ENCODE measurements at regions not wholly inside any gene's neighbourhood (a gene's known extent, or its start where the extent isn't known, plus 50 kb on each side); places are given as distances from the start of the nearest gene placed in this dataset.

DNA sequence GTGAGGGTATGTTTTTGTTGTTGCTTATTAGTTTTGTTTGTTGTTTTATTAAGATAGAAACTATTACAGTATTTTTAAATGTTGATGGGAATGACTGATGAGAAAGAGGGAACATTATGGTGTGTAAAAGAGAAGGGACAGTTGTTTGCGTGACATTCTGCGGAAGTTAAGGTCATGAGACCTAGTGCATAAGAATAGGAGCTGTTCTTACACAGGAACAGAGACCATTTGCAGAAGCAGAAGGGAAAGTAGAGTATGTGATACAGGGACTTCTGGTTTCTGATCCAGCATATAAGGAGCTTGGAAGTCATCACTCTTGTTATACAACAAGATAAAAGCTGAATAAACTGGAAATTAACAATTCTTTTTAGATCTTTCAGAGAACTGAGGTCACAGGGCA is 299.2 kb upstream of the API5 start:
- Histone ChIP-seq H4K5ac (ENCODE audit: low read length) (no peak overlapping the region), H3K36me3 (ENCODE audit: control insufficient read depth, insufficient read depth, low read length) (no peaks in the 10 kb centered on the region), H2AK5ac (ENCODE audit: low read length) (no peak overlapping the region), H3K27me3 (ENCODE audit: insufficient read depth, low read length, poor library complexity) (no peaks in the 10 kb centered on the region), H3K79me2 (ENCODE audit: control insufficient read depth, insufficient read depth, low read length) (no peaks in the 10 kb centered on the region), H3K4ac (ENCODE audit: low read depth, low read length) (no peak overlapping the region), H3K4me3 (ENCODE audit: low read length) (no peak overlapping the region), H3K79me1 (ENCODE audit: low read length) (no peaks in the 10 kb centered on the region), H3K4me2 (ENCODE audit: low read length) (no peak overlapping the region), H2BK120ac (ENCODE audit: low read depth, low read length) (no peak overlapping the region), H3K18ac (ENCODE audit: low read length) (no peak overlapping the region), H3K27ac (ENCODE audit: low read depth, low read length) (no peak overlapping the region), H3K9ac (ENCODE audit: low read length) (no peak overlapping the region), H2BK5ac (ENCODE audit: low read length) (no peak overlapping the region), H2BK15ac (replicated peaks; ENCODE audit: low read depth) (no peak overlapping the region), H4K8ac (ENCODE audit: low read depth, low read length) (no peak overlapping the region), H3K56ac (ENCODE audit: low read length) (no peak overlapping the region), H3K4me1 (ENCODE audit: control insufficient read depth, low read depth, low read length) (no peaks in the 10 kb centered on the region), H3K23ac (ENCODE audit: low read length) (no peak overlapping the region)
- WGBS (ENCODE audit: extremely low coverage, insufficient coverage, low lambda C conversion rate): no CpG with 5 or more reads among the region's 2 CpGs
- DNase-seq: no peak

DNA sequence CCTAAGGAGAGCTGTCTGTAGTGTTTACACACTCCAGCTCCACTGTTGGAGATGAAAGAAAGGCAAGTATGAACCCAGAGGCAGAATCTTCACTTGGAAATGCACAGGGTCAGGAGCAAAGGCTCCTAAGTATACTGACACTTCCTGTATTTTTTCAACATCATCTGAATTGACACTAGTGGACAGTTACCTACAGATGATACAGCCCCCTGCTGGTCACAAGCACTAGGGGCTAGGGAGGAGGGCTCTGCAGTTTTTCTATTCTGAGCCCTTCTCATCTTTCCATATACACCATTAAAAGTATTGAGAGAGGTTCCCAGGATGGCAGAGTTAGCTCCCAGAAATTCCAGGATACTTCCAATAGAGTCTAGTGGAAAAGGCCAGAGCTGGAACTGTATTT is 290.3 kb upstream of the API5 start:
- no peak overlapping the region for H3K27ac ChIP-seq (ENCODE audit: low read depth, low read length)
- no peaks in the 10 kb centered on the region for H3K79me2 ChIP-seq (ENCODE audit: control insufficient read depth, insufficient read depth, low read length)
- H2BK15ac ChIP-seq (replicated peaks; ENCODE audit: low read depth): no peak overlapping the region
- H3K79me1 ChIP-seq (ENCODE audit: low read length): no peaks in the 10 kb centered on the region
- H3K4me1 ChIP-seq (ENCODE audit: control insufficient read depth, low read depth, low read length): no peaks in the 10 kb centered on the region
- H4K8ac ChIP-seq (ENCODE audit: low read depth, low read length): no peak overlapping the region
- no peak overlapping the region for H3K9ac ChIP-seq (ENCODE audit: low read length)
- H2AK5ac ChIP-seq (ENCODE audit: low read length): no peak overlapping the region
- peak; percentile 50 for DNase-seq
- no peak overlapping the region for H3K4me2 ChIP-seq (ENCODE audit: low read length)
- H2BK5ac ChIP-seq (ENCODE audit: low read length): no peak overlapping the region
- no peak overlapping the region for H3K23ac ChIP-seq (ENCODE audit: low read length)
- H2BK120ac ChIP-seq (ENCODE audit: low read depth, low read length): no peak overlapping the region
- no peak overlapping the region for H3K4me3 ChIP-seq (ENCODE audit: low read length)
- no peak overlapping the region for H3K4ac ChIP-seq (ENCODE audit: low read depth, low read length)
- H3K27me3 ChIP-seq (ENCODE audit: insufficient read depth, low read length, poor library complexity): no peaks in the 10 kb centered on the region
- no peaks in the 10 kb centered on the region for H3K36me3 ChIP-seq (ENCODE audit: control insufficient read depth, insufficient read depth, low read length)
- no peak overlapping the region for H4K5ac ChIP-seq (ENCODE audit: low read length)
- no peak overlapping the region for H3K18ac ChIP-seq (ENCODE audit: low read length)
- no peak overlapping the region for H3K56ac ChIP-seq (ENCODE audit: low read length)

DNA sequence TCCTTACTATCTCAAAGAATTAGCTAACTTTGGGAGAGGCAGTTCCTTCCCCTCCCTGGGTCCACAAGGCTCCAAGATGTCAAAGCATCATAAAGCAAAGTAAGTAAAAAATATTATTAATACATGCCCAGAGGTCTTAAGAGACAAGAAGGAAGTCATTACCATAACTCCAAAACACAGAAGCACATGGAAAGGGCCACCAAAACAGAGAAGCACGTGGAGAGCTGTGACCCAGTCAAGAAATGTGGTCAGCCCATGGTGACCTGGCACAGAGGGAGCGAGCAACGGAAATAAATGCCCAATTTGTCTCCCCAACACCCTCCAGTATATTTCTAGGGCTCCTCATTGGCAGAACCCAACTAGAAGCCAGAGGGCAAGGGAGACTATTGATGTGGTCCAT is 277.5 kb upstream of the API5 start:
- no peak for DNase-seq
- Histone ChIP-seq H3K79me2 (ENCODE audit: control insufficient read depth, insufficient read depth, low read length) (no peaks in the 10 kb centered on the region), H2BK5ac (ENCODE audit: low read length) (no peak overlapping the region), H3K4ac (ENCODE audit: low read depth, low read length) (no peak overlapping the region), H3K56ac (ENCODE audit: low read length) (no peak overlapping the region), H3K4me2 (ENCODE audit: low read length) (no peak overlapping the region), H4K5ac (ENCODE audit: low read length) (no peak overlapping the region), H3K4me1 (ENCODE audit: control insufficient read depth, low read depth, low read length) (no peaks in the 10 kb centered on the region), H3K9ac (ENCODE audit: low read length) (no peak overlapping the region), H2BK120ac (ENCODE audit: low read depth, low read length) (no peak overlapping the region), H3K27ac (ENCODE audit: low read depth, low read length) (no peak overlapping the region), H2AK5ac (ENCODE audit: low read length) (no peak overlapping the region), H4K8ac (ENCODE audit: low read depth, low read length) (no peak overlapping the region), H2BK15ac (replicated peaks; ENCODE audit: low read depth) (no peak overlapping the region), H3K4me3 (ENCODE audit: low read length) (no peak overlapping the region), H3K79me1 (ENCODE audit: low read length) (no peaks in the 10 kb centered on the region), H3K36me3 (ENCODE audit: control insufficient read depth, insufficient read depth, low read length) (no peaks in the 10 kb centered on the region), H3K23ac (ENCODE audit: low read length) (no peak overlapping the region), H3K27me3 (ENCODE audit: insufficient read depth, low read length, poor library complexity) (no peaks in the 10 kb centered on the region), H3K18ac (ENCODE audit: low read length) (no peak overlapping the region)
- WGBS (ENCODE audit: extremely low coverage, insufficient coverage, low lambda C conversion rate): no CpG with 5 or more reads among the region's 3 CpGs

DNA sequence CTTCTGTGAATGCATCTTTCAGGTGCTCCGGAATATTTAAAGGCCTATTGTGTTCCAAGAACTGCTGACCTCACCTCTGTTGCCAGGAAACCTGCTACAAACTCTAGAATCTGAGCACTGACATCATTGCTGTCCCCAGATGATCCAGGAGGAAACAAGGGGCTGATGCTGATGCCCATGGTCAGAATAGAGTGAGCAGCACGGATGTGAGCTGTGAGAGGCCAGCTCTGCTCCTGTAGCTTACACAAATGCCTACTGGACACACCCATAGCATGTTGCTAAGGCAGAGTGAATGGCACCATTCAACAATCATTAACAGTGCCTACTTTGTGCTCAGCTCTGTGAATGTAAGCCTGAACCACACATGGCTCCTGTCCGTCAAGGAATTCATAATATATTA is 276.7 kb upstream of the API5 start:
- Histone ChIP-seq H3K4ac (ENCODE audit: low read depth, low read length) (peak overlapping the region; percentile 10), H2BK5ac (ENCODE audit: low read length) (no peak overlapping the region), H3K4me3 (ENCODE audit: low read length) (no peak overlapping the region), H3K56ac (ENCODE audit: low read length) (no peak overlapping the region), H3K18ac (ENCODE audit: low read length) (no peak overlapping the region), H4K8ac (ENCODE audit: low read depth, low read length) (no peak overlapping the region), H2BK15ac (replicated peaks; ENCODE audit: low read depth) (no peak overlapping the region), H4K5ac (ENCODE audit: low read length) (no peak overlapping the region), H2AK5ac (ENCODE audit: low read length) (no peak overlapping the region), H3K36me3 (ENCODE audit: control insufficient read depth, insufficient read depth, low read length) (no peaks in the 10 kb centered on the region), H2BK120ac (ENCODE audit: low read depth, low read length) (no peak overlapping the region), H3K79me2 (ENCODE audit: control insufficient read depth, insufficient read depth, low read length) (no peaks in the 10 kb centered on the region), H3K79me1 (ENCODE audit: low read length) (no peaks in the 10 kb centered on the region), H3K4me2 (ENCODE audit: low read length) (no peak overlapping the region), H3K27ac (ENCODE audit: low read depth, low read length) (no peak overlapping the region), H3K27me3 (ENCODE audit: insufficient read depth, low read length, poor library complexity) (no peaks in the 10 kb centered on the region), H3K4me1 (ENCODE audit: control insufficient read depth, low read depth, low read length) (no peaks in the 10 kb centered on the region), H3K23ac (ENCODE audit: low read length) (no peak overlapping the region), H3K9ac (ENCODE audit: low read length) (no peak overlapping the region)
- peak; percentile 65 for DNase-seq
- no CpG with 5 or more reads among the region's 3 CpGs for WGBS (ENCODE audit: extremely low coverage, insufficient coverage, low lambda C conversion rate)

- Histone ChIP-seq H3K27me3 (ENCODE audit: insufficient read depth, low read length, poor library complexity) (no peaks in the 10 kb centered on the region), H3K4me2 (ENCODE audit: low read length) (no peak overlapping the region), H3K4me1 (ENCODE audit: control insufficient read depth, low read depth, low read length) (no peaks in the 10 kb centered on the region), H3K79me2 (ENCODE audit: control insufficient read depth, insufficient read depth, low read length) (no peaks in the 10 kb centered on the region), H3K4me3 (ENCODE audit: low read length) (no peak overlapping the region), H2BK120ac (ENCODE audit: low read depth, low read length) (no peak overlapping the region), H4K8ac (ENCODE audit: low read depth, low read length) (no peak overlapping the region), H3K36me3 (ENCODE audit: control insufficient read depth, insufficient read depth, low read length) (no peaks in the 10 kb centered on the region), H3K79me1 (ENCODE audit: low read length) (no peaks in the 10 kb centered on the region), H2AK5ac (ENCODE audit: low read length) (no peak overlapping the region), H4K5ac (ENCODE audit: low read length) (no peak overlapping the region), H2BK5ac (ENCODE audit: low read length) (no peak overlapping the region), H3K23ac (ENCODE audit: low read length) (no peak overlapping the region), H3K27ac (ENCODE audit: low read depth, low read length) (no peak overlapping the region), H3K4ac (ENCODE audit: low read depth, low read length) (no peak overlapping the region), H3K9ac (ENCODE audit: low read length) (no peak overlapping the region), H2BK15ac (replicated peaks; ENCODE audit: low read depth) (no peak overlapping the region), H3K18ac (ENCODE audit: low read length) (no peak overlapping the region), H3K56ac (ENCODE audit: low read length) (no peak overlapping the region)
- WGBS (ENCODE audit: extremely low coverage, insufficient coverage, low lambda C conversion rate): no CpG with 5 or more reads among the region's 2 CpGs
- no peak for DNase-seq
These were observed 258.0 kb upstream of the API5 start for GRCh38 chr11:43053638-43054412.

- Histone ChIP-seq H4K8ac (ENCODE audit: low read depth, low read length) (no peak overlapping the region), H3K4me3 (ENCODE audit: low read length) (no peak overlapping the region), H2BK15ac (replicated peaks; ENCODE audit: low read depth) (no peak overlapping the region), H3K9ac (ENCODE audit: low read length) (no peak overlapping the region), H2AK5ac (ENCODE audit: low read length) (no peak overlapping the region), H3K4me2 (ENCODE audit: low read length) (no peak overlapping the region), H3K79me1 (ENCODE audit: low read length) (no peaks in the 10 kb centered on the region), H3K4ac (ENCODE audit: low read depth, low read length) (no peak overlapping the region), H3K4me1 (ENCODE audit: control insufficient read depth, low read depth, low read length) (no peaks in the 10 kb centered on the region), H3K23ac (ENCODE audit: low read length) (no peak overlapping the region), H4K5ac (ENCODE audit: low read length) (no peak overlapping the region), H2BK5ac (ENCODE audit: low read length) (no peak overlapping the region), H3K56ac (ENCODE audit: low read length) (no peak overlapping the region), H3K18ac (ENCODE audit: low read length) (no peak overlapping the region), H3K27me3 (ENCODE audit: insufficient read depth, low read length, poor library complexity) (no peaks in the 10 kb centered on the region), H3K36me3 (ENCODE audit: control insufficient read depth, insufficient read depth, low read length) (no peaks in the 10 kb centered on the region), H2BK120ac (ENCODE audit: low read depth, low read length) (no peak overlapping the region), H3K79me2 (ENCODE audit: control insufficient read depth, insufficient read depth, low read length) (no peaks in the 10 kb centered on the region), H3K27ac (ENCODE audit: low read depth, low read length) (no peak overlapping the region)
- peak; percentile 34 for DNase-seq
- WGBS (ENCODE audit: extremely low coverage, insufficient coverage, low lambda C conversion rate): no CpG with 5 or more reads among the region's 1 CpG
These were observed 244.1 kb upstream of the API5 start for GRCh38 chr11:43067681-43068080.
